ENCODE measurements at regions not wholly inside any gene's neighbourhood (a gene's known extent, or its start where the extent isn't known, plus 50 kb on each side); places are given as distances from the start of the nearest gene placed in this dataset.

DNA sequence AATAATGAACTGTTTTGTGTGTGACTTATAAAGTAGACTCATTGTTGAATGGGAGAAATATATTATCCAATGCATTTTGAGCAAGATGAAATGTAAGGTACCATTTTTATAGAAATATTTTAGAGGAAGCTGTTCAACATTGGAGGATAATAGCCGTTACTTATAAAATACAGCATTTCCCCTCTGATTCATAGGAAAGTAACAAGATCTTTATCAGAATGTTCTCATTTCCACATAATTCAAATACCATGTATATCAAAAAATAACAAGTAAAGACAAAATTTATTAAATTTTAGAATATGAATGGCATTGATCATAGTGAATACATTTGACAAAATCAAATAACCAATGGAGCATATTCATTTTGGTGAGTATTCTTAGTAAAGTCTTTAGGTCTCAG, 346.7 kb upstream of the PTGER4 start:
- no peak for TF ChIP-seq POLR2A (IDR thresholded peaks at IDR 0.05)
- TF ChIP-seq, protein P1, sequence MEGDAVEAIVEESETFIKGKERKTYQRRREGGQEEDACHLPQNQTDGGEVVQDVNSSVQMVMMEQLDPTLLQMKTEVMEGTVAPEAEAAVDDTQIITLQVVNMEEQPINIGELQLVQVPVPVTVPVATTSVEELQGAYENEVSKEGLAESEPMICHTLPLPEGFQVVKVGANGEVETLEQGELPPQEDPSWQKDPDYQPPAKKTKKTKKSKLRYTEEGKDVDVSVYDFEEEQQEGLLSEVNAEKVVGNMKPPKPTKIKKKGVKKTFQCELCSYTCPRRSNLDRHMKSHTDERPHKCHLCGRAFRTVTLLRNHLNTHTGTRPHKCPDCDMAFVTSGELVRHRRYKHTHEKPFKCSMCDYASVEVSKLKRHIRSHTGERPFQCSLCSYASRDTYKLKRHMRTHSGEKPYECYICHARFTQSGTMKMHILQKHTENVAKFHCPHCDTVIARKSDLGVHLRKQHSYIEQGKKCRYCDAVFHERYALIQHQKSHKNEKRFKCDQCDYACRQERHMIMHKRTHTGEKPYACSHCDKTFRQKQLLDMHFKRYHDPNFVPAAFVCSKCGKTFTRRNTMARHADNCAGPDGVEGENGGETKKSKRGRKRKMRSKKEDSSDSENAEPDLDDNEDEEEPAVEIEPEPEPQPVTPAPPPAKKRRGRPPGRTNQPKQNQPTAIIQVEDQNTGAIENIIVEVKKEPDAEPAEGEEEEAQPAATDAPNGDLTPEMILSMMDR (IDR thresholded peaks at IDR 0.05), result no peak
- H3K4me3 ChIP-seq (ENCODE audit: low read depth, poor library complexity, severe bottlenecking), result no peak overlapping the region
- DNase-seq (ENCODE audit: low spot score in 2 of 2), result no peak
- 43 to 50% methylated on average over 1 of the region's 1 CpG for WGBS, 2 donors
- intact Hi-C loops (cut with DNase I; ENCODE audit: low total_unique reads), result no loop called here

DNA sequence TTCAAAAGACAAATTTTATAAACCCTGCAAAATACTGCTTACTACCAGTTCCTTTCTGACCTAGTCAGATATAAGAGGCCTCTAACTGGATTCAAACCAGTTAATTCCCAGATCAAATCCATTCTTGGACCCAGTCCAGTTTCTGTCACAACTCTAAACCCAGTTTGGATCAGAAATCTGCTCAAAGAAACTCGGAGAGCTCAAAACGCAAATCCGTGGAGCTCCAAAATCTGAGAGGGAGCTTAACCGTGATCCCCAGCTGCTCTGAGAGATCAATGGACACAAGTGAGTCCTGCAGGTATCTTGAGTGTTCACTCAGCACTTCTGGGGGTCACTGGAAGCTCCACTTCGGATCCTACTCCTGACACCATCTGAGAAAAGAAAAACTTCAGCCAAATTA, 348.1 kb upstream of the PTGER4 start:
- TF ChIP-seq, protein P1 (IDR thresholded peaks at IDR 0.05), result no peak
- no peak for TF ChIP-seq POLR2A (IDR thresholded peaks at IDR 0.05)
- intact Hi-C loops (cut with DNase I; ENCODE audit: low total_unique reads), result no loop called here
- DNase-seq (ENCODE audit: low spot score in 2 of 2), result no peak
- H3K4me3 ChIP-seq (ENCODE audit: low read depth, poor library complexity, severe bottlenecking), result no peak overlapping the region
- WGBS, 2 donors, result 91 to 94% methylated on average over 5 of the region's 5 CpGs

DNA sequence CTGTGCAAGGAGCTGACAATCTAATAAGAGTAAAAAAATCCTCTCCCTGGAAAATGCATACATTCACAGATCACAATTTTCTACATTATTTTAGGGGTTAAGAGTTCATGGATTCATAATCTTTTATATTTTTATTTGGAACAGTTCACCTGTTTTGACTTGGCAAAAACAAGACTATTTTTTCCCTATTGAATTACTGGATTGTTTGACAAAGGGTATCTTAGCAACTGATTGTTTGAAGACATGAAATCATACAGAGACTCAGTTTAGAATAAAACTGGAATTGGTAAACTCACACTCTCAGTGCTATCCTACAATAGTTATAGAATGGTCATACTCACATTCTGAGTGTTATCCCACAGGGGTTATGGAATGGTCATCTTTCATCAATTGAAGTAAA, 358.2 kb upstream of the PTGER4 start:
- intact Hi-C loops (cut with DNase I; ENCODE audit: low total_unique reads), result no loop called here
- TF ChIP-seq POLR2A (IDR thresholded peaks at IDR 0.05), result no peak
- TF ChIP-seq, protein P1 (IDR thresholded peaks at IDR 0.05), result no peak
- no peak for DNase-seq (ENCODE audit: low spot score in 2 of 2)
- H3K4me3 ChIP-seq (ENCODE audit: low read depth, poor library complexity, severe bottlenecking), result no peak overlapping the region

DNA sequence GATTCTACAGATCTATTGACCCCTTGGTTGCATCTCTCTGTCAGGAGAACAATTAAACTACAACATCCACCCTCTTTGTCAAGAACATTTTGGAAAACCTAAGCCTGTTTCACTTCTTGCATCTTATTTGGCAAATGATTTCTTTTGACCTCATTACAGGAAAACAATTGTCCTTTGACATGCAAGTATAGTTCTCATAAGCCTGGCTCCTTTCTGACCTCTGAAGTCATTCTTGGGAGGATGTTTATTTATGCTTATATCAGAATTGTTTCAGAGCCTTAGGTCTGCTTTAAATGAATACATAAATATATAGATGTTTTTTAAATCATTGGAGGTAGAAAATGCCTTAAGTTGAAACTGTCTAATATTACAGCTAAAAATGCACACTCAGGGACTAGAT, 361.3 kb upstream of the PTGER4 start:
- intact Hi-C loops (cut with DNase I; ENCODE audit: low total_unique reads), result no loop called here
- H3K4me3 ChIP-seq (ENCODE audit: low read depth, poor library complexity, severe bottlenecking), result no peak overlapping the region
- TF ChIP-seq, protein P1 (IDR thresholded peaks at IDR 0.05), result no peak
- no peak for TF ChIP-seq POLR2A (IDR thresholded peaks at IDR 0.05)
- DNase-seq (ENCODE audit: low spot score in 2 of 2), result no peak

DNA sequence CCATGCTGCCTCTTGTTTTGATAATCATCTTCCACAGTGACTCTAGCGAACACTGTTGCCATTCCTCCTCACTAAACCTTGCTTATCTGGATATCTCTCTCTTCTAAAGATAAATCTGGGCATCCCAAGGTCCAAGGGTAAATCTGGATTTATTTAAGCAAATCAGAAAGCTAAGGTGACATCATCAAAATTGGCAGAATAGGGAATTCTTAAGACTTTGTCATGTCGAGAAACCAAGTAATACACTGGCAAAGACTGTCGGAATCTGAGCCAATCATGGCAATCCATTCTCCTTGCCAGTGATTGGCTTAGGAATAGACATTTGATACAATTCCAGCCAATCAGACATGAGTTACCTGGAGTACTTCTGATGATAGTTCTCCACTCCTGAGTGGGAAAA, 362.7 kb upstream of the PTGER4 start:
- H3K4me3 ChIP-seq (ENCODE audit: low read depth, poor library complexity, severe bottlenecking), result no peak overlapping the region
- DNase-seq (ENCODE audit: low spot score in 2 of 2), result no peak
- no peak for TF ChIP-seq POLR2A (IDR thresholded peaks at IDR 0.05)
- TF ChIP-seq, protein P1 (IDR thresholded peaks at IDR 0.05), result no peak
- intact Hi-C loops (cut with DNase I; ENCODE audit: low total_unique reads), result no loop called here
- 66 to 72% methylated on average over 3 of the region's 3 CpGs for WGBS, 2 donors

DNA sequence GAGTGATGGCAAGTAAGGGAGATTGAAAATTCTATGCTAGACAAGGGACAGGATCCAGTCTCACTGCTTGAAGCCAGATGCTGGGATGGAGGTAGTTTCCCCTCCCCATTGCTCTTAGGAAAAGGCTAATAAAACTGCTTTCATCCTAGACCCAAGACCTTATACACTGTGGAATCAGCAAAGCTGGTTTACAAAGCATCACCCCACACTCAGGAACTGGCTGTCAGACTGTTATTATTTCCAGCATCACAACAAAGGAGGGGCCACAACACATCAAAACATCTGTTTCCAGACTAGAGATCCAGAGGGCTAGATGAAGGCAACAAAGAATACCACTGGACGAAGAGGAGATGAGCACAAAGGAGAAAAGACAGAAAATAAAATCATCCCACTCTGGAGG, 364.6 kb upstream of the PTGER4 start:
- 68 to 69% methylated on average over 1 of the region's 1 CpG for WGBS, 2 donors
- intact Hi-C loops (cut with DNase I; ENCODE audit: low total_unique reads), result no loop called here
- TF ChIP-seq, protein P1 (IDR thresholded peaks at IDR 0.05), result no peak
- no peak for TF ChIP-seq POLR2A (IDR thresholded peaks at IDR 0.05)
- no peak overlapping the region for H3K4me3 ChIP-seq (ENCODE audit: low read depth, poor library complexity, severe bottlenecking)
- no peak for DNase-seq (ENCODE audit: low spot score in 2 of 2)
